ENCODE measurements at regions not wholly inside any gene's neighbourhood (a gene's known extent, or its start where the extent isn't known, plus 50 kb on each side); places are given as distances from the start of the nearest gene placed in this dataset.

DNA sequence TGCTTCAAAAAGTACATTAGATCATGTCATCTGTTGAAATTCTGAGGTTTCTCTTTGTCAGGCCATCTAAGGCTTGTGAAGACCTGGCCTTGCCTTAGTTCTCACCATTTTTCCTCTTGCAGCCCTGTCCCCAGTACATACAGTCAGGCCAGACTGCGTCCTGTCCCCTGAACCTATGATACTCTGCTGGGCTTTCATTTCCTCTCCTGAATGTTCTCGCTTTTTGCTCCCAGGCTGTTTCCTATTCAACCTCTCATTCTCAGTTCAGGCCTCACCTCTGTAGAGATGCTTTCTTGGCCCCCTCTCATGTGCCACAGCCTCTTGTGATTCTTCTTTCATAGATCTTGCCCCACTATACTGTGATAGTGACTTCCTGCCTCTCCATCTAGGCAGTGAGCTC lies 648.8 kb upstream of the KCNMB2 start:
- no peak for TF ChIP-seq POLR2A (IDR thresholded peaks at IDR 0.05)
- TF ChIP-seq, protein P1, sequence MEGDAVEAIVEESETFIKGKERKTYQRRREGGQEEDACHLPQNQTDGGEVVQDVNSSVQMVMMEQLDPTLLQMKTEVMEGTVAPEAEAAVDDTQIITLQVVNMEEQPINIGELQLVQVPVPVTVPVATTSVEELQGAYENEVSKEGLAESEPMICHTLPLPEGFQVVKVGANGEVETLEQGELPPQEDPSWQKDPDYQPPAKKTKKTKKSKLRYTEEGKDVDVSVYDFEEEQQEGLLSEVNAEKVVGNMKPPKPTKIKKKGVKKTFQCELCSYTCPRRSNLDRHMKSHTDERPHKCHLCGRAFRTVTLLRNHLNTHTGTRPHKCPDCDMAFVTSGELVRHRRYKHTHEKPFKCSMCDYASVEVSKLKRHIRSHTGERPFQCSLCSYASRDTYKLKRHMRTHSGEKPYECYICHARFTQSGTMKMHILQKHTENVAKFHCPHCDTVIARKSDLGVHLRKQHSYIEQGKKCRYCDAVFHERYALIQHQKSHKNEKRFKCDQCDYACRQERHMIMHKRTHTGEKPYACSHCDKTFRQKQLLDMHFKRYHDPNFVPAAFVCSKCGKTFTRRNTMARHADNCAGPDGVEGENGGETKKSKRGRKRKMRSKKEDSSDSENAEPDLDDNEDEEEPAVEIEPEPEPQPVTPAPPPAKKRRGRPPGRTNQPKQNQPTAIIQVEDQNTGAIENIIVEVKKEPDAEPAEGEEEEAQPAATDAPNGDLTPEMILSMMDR (IDR thresholded peaks at IDR 0.05): no peak

Measured in breast epithelium (tissue), 3 donors.